WTC11 (cell line): ENCODE measurements at regions not wholly inside any gene's neighbourhood (a gene's known extent, or its start where the extent isn't known, plus 50 kb on each side); places are given as distances from the start of the nearest gene placed in this dataset.

Experiments used
- CBFB ChIP-seq: sonication (generic); formaldehyde crosslinking; IDR thresholded peaks from 2 replicates; pipeline ENCODE4 v1.8.1; 2022; ENCODE audit warnings: mild to moderate bottlenecking, low read depth, missing genetic modification reagents
- ESRRA ChIP-seq: sonication (generic); formaldehyde crosslinking; IDR thresholded peaks from 2 replicates; pipeline ENCODE4 v1.8.1; 2022; ENCODE audit warnings: mild to moderate bottlenecking, missing genetic modification reagents, borderline replicate concordance
- ETV6 ChIP-seq: sonication (generic); formaldehyde crosslinking; IDR thresholded peaks from 2 replicates; pipeline ENCODE4 v1.8.1; 2022; ENCODE audit warnings: mild to moderate bottlenecking, missing genetic modification reagents
- JUN ChIP-seq: sonication (generic); formaldehyde crosslinking; IDR thresholded peaks from 2 replicates; pipeline ENCODE4 v1.8.0; 2023; ENCODE audit warnings: mild to moderate bottlenecking, missing genetic modification reagents
- RELA ChIP-seq: sonication (generic); formaldehyde crosslinking; IDR thresholded peaks from 2 replicates; pipeline ENCODE4 v1.8.1; 2022; ENCODE audit warnings: missing genetic modification reagents, mild to moderate bottlenecking, borderline replicate concordance
- TEAD4 ChIP-seq: sonication (generic); formaldehyde crosslinking; IDR thresholded peaks from 2 replicates; pipeline ENCODE4 v1.8.0; 2022; ENCODE audit warnings: mild to moderate bottlenecking, missing genetic modification reagents
- TF ChIP-seq, protein P1 (sequence below): fragments of 200-600 bp; IDR thresholded peaks from 2 replicates; pipeline ENCODE4 v1.8.0; 2022; ENCODE audit warnings: antibody characterized with exemption
- TF ChIP-seq, protein P2 (sequence below): sonication (generic); formaldehyde crosslinking; IDR thresholded peaks from 2 replicates; pipeline ENCODE4 v1.8.1; 2022; ENCODE audit warnings: mild to moderate bottlenecking, moderate library complexity, missing genetic modification reagents
- TF ChIP-seq, protein P3 (sequence below): sonication (generic); formaldehyde crosslinking; IDR thresholded peaks from 2 replicates; pipeline ENCODE4 v1.8.1; 2023; ENCODE audit warnings: mild to moderate bottlenecking, missing genetic modification reagents, moderate library complexity
- TF ChIP-seq, protein P4 (sequence below): sonication (generic); formaldehyde crosslinking; IDR thresholded peaks from 2 replicates; pipeline ENCODE4 v1.8.0; 2022; ENCODE audit warnings: mild to moderate bottlenecking, missing genetic modification reagents
- TF ChIP-seq, protein P5 (sequence below): sonication (generic); formaldehyde crosslinking; IDR thresholded peaks from 2 replicates; pipeline ENCODE4 v1.8.1; 2022; ENCODE audit warnings: low read depth, missing genetic modification reagents, borderline replicate concordance
- TF ChIP-seq, protein P6 (sequence below): sonication (generic); formaldehyde crosslinking; IDR thresholded peaks from 2 replicates; pipeline ENCODE4 v1.8.1; 2022; ENCODE audit warnings: missing genetic modification reagents, borderline replicate concordance

DNA sequence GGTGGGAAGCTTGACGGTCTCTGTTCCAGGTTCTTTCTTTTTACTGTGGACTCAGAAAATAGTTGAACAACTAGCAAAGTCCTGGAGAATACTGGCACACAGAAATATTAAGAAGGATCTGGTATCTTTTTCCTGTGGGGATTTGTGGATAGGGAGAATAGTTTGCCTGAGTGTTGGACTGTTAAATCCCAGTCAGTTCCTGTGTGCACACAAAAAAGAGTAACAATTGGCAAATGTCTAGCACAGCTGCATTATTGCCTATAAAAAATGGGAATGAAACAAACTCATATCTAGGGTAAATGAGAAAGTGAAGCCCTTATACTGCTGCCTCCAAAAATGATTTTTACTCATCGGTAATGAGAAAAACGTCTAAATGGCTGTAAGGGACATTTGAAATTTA lies 828.2 kb downstream of the JRKL start:
- TF ChIP-seq, protein P1, sequence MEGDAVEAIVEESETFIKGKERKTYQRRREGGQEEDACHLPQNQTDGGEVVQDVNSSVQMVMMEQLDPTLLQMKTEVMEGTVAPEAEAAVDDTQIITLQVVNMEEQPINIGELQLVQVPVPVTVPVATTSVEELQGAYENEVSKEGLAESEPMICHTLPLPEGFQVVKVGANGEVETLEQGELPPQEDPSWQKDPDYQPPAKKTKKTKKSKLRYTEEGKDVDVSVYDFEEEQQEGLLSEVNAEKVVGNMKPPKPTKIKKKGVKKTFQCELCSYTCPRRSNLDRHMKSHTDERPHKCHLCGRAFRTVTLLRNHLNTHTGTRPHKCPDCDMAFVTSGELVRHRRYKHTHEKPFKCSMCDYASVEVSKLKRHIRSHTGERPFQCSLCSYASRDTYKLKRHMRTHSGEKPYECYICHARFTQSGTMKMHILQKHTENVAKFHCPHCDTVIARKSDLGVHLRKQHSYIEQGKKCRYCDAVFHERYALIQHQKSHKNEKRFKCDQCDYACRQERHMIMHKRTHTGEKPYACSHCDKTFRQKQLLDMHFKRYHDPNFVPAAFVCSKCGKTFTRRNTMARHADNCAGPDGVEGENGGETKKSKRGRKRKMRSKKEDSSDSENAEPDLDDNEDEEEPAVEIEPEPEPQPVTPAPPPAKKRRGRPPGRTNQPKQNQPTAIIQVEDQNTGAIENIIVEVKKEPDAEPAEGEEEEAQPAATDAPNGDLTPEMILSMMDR, result no peak
- TF ChIP-seq, protein P2, sequence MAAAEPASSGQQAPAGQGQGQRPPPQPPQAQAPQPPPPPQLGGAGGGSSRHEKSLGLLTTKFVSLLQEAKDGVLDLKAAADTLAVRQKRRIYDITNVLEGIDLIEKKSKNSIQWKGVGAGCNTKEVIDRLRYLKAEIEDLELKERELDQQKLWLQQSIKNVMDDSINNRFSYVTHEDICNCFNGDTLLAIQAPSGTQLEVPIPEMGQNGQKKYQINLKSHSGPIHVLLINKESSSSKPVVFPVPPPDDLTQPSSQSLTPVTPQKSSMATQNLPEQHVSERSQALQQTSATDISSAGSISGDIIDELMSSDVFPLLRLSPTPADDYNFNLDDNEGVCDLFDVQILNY (CRISPR knock-in tag), result no peak
- TF ChIP-seq RELA (CRISPR knock-in tag) (no peak), ESRRA (CRISPR knock-in tag) (no peak), TEAD4 (CRISPR knock-in tag) (no peak), JUN (CRISPR knock-in tag) (no peak), CBFB (CRISPR knock-in tag) (no peak), ETV6 (CRISPR knock-in tag) (no peak)
- TF ChIP-seq, protein P3, sequence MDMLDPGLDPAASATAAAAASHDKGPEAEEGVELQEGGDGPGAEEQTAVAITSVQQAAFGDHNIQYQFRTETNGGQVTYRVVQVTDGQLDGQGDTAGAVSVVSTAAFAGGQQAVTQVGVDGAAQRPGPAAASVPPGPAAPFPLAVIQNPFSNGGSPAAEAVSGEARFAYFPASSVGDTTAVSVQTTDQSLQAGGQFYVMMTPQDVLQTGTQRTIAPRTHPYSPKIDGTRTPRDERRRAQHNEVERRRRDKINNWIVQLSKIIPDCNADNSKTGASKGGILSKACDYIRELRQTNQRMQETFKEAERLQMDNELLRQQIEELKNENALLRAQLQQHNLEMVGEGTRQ (CRISPR knock-in tag), result no peak
- TF ChIP-seq, protein P4, sequence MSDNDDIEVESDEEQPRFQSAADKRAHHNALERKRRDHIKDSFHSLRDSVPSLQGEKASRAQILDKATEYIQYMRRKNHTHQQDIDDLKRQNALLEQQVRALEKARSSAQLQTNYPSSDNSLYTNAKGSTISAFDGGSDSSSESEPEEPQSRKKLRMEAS (CRISPR knock-in tag), result no peak
- TF ChIP-seq, protein P5, sequence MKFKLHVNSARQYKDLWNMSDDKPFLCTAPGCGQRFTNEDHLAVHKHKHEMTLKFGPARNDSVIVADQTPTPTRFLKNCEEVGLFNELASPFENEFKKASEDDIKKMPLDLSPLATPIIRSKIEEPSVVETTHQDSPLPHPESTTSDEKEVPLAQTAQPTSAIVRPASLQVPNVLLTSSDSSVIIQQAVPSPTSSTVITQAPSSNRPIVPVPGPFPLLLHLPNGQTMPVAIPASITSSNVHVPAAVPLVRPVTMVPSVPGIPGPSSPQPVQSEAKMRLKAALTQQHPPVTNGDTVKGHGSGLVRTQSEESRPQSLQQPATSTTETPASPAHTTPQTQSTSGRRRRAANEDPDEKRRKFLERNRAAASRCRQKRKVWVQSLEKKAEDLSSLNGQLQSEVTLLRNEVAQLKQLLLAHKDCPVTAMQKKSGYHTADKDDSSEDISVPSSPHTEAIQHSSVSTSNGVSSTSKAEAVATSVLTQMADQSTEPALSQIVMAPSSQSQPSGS (CRISPR knock-in tag), result no peak
- TF ChIP-seq, protein P6, sequence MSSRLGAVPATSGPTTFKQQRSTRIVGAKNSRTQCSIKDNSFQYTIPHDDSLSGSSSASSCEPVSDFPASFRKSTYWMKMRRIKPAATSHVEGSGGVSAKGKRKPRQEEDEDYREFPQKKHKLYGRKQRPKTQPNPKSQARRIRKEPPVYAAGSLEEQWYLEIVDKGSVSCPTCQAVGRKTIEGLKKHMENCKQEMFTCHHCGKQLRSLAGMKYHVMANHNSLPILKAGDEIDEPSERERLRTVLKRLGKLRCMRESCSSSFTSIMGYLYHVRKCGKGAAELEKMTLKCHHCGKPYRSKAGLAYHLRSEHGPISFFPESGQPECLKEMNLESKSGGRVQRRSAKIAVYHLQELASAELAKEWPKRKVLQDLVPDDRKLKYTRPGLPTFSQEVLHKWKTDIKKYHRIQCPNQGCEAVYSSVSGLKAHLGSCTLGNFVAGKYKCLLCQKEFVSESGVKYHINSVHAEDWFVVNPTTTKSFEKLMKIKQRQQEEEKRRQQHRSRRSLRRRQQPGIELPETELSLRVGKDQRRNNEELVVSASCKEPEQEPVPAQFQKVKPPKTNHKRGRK (CRISPR knock-in tag), result no peak
